GM19240 (cell line): ENCODE measurements at regions not wholly inside any gene's neighbourhood (a gene's known extent, or its start where the extent isn't known, plus 50 kb on each side); places are given as distances from the start of the nearest gene placed in this dataset.
"Not testable (repeated sequence)": the region's sequence is repeated elsewhere in the genome, so short reads cannot be mapped to it uniquely, and the experiment has no call there.

ENCODE experiments used
- DNase-seq: peaks from one replicate; pipeline ENCODE4 v3.0.0; 2011; ENCODE audit warnings: low spot score; ENCODE audit not compliant: insufficient read length

DNA sequence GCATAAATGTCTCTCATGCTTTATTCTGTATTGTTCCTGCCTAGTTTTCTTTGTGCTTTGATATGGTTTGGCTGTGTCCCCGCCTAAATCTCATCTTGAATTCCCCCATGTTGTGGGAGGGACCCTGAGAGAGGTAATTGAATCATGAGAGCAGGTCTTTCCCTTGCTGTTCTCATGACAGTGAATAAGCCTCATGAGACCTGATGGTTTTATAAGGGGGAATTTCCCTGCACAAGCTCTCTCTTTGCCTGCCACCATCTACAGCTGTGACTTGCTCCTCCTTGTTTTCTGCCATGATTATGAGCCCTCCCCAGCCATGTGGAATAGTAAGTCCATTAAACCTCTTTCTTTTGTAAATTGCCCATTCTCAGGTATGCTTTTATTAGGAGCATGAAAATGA is 1596.6 kb downstream of the SI start:
- DNase-seq = no peak

- DNase-seq = no peak
Observed at GRCh38 chr3:163476179-163476578, 1602.1 kb downstream of the SI start.

DNA sequence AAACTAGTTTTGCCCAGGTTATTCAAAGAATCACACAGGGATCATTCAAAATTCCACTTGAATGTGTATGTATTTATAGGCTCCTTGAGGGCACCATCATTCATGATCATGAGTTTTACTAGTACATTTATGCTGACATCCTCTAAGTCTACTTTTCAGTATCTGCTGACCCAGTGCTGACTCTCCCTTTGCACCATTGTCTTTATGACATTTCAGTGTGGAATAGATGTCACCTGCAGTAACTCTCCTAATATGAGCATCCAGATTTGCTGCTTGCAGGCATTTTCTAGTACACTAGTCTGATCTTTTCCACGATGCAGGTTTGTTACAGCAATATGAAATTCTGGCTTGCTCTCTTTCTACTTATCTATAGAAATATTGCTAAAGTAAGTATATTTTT is 1603.5 kb downstream of the SI start:
- no peak for DNase-seq

DNA sequence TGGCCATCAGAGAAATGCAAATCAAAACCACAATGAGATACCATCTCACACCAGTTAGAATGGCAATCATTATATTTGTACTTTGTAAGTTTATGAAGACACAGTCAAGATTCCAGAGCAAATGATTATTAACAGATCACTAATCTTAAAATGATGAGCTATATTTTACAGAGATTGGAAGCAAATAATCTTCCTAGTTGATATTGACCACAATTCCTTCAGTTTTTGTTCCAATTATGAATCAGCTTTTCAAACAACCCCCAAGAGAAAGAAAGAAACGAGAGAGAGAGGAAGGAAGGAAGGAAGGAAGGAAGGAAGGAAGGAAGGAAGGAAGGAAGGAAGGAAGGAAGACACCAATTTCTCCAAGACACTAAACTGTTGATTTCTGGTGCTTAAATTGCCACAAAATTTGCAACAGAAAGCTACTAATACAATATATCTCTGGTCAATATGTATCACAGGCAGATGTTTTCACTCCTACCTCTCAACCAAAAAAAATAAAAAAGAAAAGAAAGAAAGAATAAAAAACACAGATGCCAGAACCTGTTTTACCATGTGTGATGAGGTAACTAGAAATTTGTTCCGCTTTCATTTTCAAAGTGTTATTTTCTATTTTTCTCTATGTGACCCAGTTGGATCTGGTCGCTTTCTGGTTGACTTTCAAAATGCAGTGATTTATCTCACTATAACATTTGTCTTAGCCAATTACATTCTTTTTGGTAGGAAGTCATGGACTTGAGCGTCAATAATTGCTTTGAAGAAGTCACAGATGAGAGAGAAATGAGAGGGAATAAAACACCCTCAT is 1609.6 kb downstream of the SI start:
- no peak for DNase-seq

- DNase-seq = no peak
Observed at GRCh38 chr3:163462446-163462845, 1615.8 kb downstream of the SI start.

GRCh38 chr3:163450698-163451097 is 1627.6 kb downstream of the SI start:
- DNase-seq = no peak

DNA sequence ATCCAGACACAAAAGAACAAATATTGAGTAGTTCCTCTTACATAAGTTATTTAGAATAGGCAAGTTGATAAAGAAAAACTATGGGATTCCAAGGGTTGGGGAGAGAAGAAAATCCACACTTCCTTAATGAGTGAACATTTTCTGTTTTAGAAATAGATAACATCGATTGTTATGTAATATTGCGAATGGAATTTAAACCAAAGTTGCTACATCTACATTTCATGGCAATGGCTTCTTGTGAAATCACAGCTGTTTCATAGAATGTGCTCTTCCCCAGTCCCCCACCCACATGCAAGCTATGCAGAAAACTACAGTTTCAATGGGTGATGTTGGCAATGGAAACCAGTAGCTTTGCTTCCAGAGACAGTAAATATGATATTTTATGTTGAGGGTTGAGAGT is 1639.5 kb downstream of the SI start:
- DNase-seq = no peak

DNA sequence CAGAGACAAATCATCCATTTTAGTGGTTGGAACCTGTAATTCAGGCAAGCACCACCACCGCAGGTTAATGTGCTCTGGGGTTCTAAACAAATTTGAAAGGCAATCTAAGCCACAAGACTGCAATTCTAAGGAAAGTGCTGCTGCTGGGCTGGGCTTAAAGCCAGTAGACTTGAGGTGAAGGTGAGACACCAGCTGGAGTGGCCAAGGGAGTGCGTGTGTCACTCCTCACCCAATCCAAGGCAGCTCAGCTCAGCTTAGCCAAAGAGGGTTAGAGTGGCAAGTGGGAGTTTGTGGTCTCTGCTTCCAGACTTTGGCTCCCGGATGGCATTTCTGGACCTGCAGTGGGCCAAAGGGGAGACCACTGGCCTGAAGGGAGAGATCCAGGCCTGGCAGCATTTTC is 1655.6 kb downstream of the SI start:
- no peak for DNase-seq

GRCh38 chr3:163391407-163392181 is 1686.7 kb downstream of the SI start:
- DNase-seq = no peak

DNA sequence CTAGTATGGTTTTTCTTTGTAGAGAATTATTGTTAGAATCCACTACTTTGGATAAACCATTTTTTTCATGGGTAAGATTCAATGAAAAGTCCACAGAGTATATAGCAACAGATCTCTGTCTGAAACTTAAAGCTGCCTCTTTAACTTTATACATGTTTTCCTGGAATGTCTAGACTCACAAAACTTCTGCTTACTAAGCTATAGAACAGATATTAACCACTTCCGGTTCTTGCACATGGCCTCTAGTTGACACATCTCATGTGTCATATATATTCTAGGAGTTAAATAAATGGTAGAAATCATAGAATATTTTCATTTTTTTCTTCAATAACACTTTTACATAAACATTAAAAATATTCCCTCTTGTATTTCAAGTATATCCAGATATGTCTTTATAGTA is 1693.9 kb downstream of the SI start:
- no peak for DNase-seq

DNA sequence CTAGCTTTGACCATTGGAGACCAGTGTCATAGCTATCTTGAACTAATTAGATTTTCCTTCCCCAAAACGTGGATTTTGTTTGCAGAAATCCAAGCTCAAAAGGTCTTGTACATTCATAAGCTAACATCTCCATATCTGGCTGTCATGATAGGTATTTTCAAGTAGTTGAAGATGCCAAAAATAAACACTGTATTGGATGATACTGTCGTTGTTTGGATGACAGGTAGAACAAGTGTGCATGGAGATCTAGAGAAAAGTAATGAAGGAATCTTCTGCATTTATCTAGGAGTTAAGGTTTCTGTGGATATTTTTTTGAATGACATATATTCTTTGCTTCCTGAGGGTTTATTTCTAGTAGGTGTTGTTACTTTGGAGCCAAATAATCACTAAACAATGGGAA is 1696.1 kb downstream of the SI start:
- DNase-seq = no peak

- no peak for DNase-seq
Observed at GRCh38 chr3:163368168-163368567, 1710.1 kb downstream of the SI start.

- no peak for DNase-seq
Observed at GRCh38 chr3:163364717-163365116, 1713.6 kb downstream of the SI start.

DNA sequence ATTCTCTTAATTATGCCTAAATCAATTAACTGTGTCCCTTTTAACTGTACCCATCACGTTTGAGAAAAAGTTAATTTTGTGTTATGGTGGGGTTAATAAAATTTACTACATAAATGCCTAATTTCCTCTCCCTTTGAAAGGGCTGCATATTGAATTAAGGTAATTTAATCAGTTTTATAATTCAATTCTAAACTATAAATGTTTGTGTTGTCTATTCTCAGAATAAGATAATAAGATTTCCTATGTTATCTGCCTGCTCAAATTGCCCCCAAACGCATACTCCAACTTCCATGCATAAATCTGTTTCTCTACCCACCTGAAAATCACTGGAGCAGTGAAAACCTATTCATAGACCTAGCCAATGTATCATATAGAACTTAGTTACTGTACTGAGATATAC is 1716.1 kb downstream of the SI start:
- no peak for DNase-seq

DNA sequence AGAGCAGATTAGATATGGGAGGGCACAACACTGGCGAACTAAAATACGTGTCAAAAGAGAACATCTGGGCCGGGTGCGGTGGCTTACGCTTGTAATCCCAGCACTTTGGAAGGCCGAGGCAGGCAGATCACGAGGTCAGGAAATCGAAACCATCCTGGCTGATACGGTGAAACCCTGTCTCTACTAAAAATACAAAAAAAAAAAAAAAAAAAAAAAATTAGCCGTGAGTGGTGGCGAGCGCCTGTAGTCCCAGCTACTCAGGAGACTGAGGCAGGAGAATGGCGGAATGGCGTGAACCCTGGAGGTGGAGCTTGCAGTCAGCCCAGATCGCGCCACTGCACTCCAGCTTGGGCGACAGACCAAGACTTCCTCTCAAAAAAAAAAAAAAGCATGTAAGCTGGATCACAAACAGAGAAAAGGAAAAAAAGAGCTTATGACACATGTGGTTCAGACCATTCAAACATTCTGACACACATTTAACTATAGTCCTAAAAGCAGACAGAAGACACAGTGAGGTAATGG is 1716.9 kb downstream of the SI start:
- not testable (repeated sequence) for DNase-seq

- no peak for DNase-seq
Observed at GRCh38 chr3:163347944-163348343, 1730.4 kb downstream of the SI start.

DNA sequence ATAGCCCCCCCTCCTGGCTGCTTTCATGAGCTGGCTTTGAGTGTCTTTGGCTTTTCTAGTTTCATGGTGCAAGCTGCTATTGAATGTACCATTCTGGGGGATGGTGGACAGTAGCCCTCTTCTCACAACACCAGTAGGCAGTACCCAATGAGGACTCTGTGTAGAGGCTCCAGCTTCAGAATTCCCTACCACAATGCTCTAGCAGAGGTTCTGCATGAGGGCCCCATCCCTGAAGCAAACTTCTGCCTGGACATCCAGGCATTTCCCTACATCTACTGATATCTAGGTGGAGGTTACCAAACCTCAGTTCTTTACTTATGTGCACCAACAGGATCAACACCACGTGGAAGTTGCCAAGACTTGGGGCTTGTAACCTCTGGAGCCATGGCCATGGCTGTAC is 1742.9 kb downstream of the SI start:
- DNase-seq = no peak

GRCh38 chr3:163328680-163329079 is 1749.6 kb downstream of the SI start:
- DNase-seq = no peak

GRCh38 chr3:163327086-163327485 is 1751.2 kb downstream of the SI start:
- no peak for DNase-seq

DNA sequence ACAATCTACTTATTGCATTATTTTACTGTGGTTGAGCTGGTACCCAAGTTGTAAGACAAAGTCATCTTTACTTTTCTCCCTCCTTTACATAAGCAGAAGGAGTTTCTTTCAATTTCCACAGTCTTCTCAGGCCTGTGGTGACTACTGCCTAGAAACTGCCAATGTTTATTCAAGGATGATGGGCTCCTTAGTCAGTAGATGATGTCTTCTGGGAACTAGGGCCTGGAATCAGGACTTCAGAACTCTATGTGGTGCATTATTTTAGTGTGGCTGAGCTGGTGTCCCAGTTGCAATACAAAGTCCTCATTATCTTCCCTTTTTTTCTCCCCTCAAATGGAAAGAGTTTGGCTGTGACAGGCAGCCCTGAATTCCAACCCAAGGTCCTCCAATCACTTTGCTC is 1762.5 kb downstream of the SI start:
- DNase-seq = no peak

DNA sequence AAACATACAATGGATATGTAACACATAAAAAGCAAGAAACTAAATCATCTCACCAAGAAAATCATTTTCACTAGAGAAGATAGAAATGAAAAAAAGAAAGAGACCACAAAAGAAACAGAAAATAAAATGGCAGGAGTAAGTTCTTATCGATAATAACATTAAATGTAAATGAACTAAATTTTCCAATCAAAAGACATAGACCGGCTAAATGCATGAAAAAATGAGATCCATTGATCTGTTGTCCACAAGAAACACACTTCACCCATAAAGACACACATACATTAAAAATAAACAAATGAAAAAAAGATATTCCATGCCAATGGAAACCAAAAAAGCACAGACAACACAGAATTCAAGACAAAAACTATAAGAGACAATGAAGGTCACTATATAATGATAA is 1771.9 kb downstream of the SI start:
- no peak for DNase-seq

DNA sequence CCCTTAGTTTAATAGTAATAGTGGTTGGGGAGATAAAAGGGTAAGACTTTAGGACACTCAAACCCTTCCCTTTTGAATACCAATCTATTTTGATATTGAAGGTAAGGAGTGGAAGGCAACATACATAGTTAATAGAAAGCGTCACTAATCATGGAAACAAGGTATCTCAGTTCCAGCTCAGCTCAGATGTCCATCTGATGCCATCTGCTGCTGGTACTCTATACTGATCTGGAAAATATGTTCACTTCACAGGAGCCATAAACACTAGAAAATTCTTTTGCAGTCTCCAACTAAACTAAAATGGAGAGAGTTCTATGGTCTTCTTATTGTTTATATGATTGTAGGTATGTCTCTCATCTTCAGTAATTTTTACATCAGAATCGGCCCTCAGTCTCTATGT is 1777.1 kb downstream of the OTOL1 start:
- no peak for DNase-seq

- no peak for DNase-seq
Observed at GRCh38 chr3:163266731-163267130, 1770.1 kb downstream of the OTOL1 start.
